SU-DHL-6 (cell line): ENCODE measurements at regions not wholly inside any gene's neighbourhood (a gene's known extent, or its start where the extent isn't known, plus 50 kb on each side); places are given as distances from the start of the nearest gene placed in this dataset.

Experiments used
- H2AFZ ChIP-seq: fragments of 200-600 bp; sonication (generic); 2 replicates; pipeline ENCODE4 v1.6.1; 2014; ENCODE audit warnings: low read depth, mild to moderate bottlenecking, moderate library complexity, mixed read lengths, antibody characterized with exemption, low read length; ENCODE audit not compliant: severe bottlenecking
- H3F3A ChIP-seq: fragments of 200-600 bp; shearing (Covaris generic); 2 replicates; pipeline ENCODE4 v1.6.0; 2016; ENCODE audit warnings: antibody characterized with exemption, mild to moderate bottlenecking; ENCODE audit not compliant: insufficient read depth
- H3K27ac ChIP-seq: fragments of 200-600 bp; sonication (generic); 2 replicates; pipeline ENCODE4 v1.5.1; 2016; ENCODE audit warnings: low read depth, mild to moderate bottlenecking, low read length, moderate library complexity, mixed read lengths
- H3K27me3 ChIP-seq: fragments of 200-600 bp; sonication (generic), shearing (Covaris generic); 2 replicates; pipeline ENCODE4 v1.6.0; 2014; ENCODE audit warnings: mild to moderate bottlenecking, low read length
- H3K36me3 ChIP-seq: fragments of 200-600 bp; sonication (generic); 2 replicates; pipeline ENCODE4 v1.6.1; 2014; ENCODE audit warnings: mild to moderate bottlenecking, low read length, mixed read lengths
- H3K4me2 ChIP-seq: fragments of 300-600, 200-600 bp; shearing (Covaris generic), sonication (generic); 2 replicates; pipeline ENCODE4 v1.6.0; 2014; ENCODE audit warnings: low read length, low read depth, mild to moderate bottlenecking; ENCODE audit not compliant: poor library complexity, severe bottlenecking
- H3K4me3 ChIP-seq: fragments of 200-600 bp; sonication (generic); 2 replicates; pipeline ENCODE4 v1.5.1; 2014; ENCODE audit warnings: antibody characterized with exemption, low read length, mild to moderate bottlenecking, mixed read lengths; ENCODE audit not compliant: insufficient read depth, poor library complexity, severe bottlenecking
- H3K79me2 ChIP-seq: fragments of 200-600 bp; sonication (generic); 2 replicates; pipeline ENCODE4 v1.6.1; 2014; ENCODE audit warnings: mild to moderate bottlenecking, low read length, moderate library complexity; ENCODE audit not compliant: insufficient read depth
- H3K9ac ChIP-seq: fragments of 200-600 bp; sonication (generic); 2 replicates; pipeline ENCODE4 v1.7.0; 2014; ENCODE audit warnings: mild to moderate bottlenecking, low read length
- H3K9me2 ChIP-seq: fragments of 200-600 bp; sonication (generic); replicated peaks from 2 replicates; pipeline ENCODE4 v1.6.1; 2014; ENCODE audit warnings: low read length; ENCODE audit not compliant: insufficient read depth
- H3K9me3 ChIP-seq: fragments of 200-600 bp; sonication (generic); 2 replicates; pipeline ENCODE4 v1.6.1; 2014; ENCODE audit warnings: low read length, mixed read lengths; ENCODE audit not compliant: insufficient read depth
- H4K20me1 ChIP-seq: fragments of 200-600 bp; sonication (generic); 2 replicates; pipeline ENCODE4 v1.6.1; 2014; ENCODE audit warnings: low read depth, mild to moderate bottlenecking, antibody characterized with exemption, low read length, moderate library complexity, mixed read lengths
- EZH2phosphoT487 ChIP-seq: fragments of 200-600 bp; sonication (generic), shearing (Covaris generic); conservative IDR thresholded peaks from 2 replicates; pipeline ENCODE4 v1.6.1; 2018; ENCODE audit warnings: mild to moderate bottlenecking, antibody characterized with exemption, low read length, moderate library complexity, mixed read lengths
- TF ChIP-seq, protein P1 (sequence below): fragments of 200-600 bp; sonication (generic); IDR thresholded peaks from one replicate; pipeline ENCODE4 v1.5.1; 2017; ENCODE audit warnings: antibody characterized with exemption, mild to moderate bottlenecking, low read length, moderate library complexity; ENCODE audit not compliant: insufficient read depth, poor library complexity, severe bottlenecking

DNA sequence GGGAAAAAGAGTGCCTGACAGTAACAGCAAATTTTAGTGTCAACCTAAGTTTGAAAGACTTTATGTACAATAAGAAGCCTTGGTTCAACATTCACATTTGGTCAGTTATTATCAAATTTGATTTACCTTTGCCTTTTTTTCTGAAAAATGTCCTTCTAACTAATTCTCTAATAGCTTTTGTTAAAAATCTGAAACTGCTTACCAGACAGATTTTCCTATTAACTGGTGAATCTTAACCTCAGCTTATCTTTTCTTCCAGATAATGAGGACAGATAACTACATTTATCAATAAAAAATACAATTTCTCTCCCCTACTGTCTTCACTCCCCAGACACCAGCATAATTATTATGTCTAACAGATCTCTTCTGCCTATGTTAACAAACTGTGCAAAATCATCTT, 988.5 kb downstream of the CDH18 start:
- Histone ChIP-seq H3K36me3 (no peaks in the 10 kb centered on the region), H3K9me3 (no peaks in the 10 kb centered on the region), H3K27me3 (no peaks in the 10 kb centered on the region), H3K27ac (no peak overlapping the region), H2AFZ (peak overlapping the region; percentile 30), H3K79me2 (no peaks in the 10 kb centered on the region), H4K20me1 (no peaks in the 10 kb centered on the region), H3F3A (no peaks in the 10 kb centered on the region), H3K4me3 (no peak overlapping the region), H3K9ac (no peak overlapping the region), H3K9me2 (no peaks in the 10 kb centered on the region), H3K4me2 (no peak overlapping the region)
- no peak for TF ChIP-seq EZH2phosphoT487
- TF ChIP-seq, protein P1, sequence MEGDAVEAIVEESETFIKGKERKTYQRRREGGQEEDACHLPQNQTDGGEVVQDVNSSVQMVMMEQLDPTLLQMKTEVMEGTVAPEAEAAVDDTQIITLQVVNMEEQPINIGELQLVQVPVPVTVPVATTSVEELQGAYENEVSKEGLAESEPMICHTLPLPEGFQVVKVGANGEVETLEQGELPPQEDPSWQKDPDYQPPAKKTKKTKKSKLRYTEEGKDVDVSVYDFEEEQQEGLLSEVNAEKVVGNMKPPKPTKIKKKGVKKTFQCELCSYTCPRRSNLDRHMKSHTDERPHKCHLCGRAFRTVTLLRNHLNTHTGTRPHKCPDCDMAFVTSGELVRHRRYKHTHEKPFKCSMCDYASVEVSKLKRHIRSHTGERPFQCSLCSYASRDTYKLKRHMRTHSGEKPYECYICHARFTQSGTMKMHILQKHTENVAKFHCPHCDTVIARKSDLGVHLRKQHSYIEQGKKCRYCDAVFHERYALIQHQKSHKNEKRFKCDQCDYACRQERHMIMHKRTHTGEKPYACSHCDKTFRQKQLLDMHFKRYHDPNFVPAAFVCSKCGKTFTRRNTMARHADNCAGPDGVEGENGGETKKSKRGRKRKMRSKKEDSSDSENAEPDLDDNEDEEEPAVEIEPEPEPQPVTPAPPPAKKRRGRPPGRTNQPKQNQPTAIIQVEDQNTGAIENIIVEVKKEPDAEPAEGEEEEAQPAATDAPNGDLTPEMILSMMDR: no peak

DNA sequence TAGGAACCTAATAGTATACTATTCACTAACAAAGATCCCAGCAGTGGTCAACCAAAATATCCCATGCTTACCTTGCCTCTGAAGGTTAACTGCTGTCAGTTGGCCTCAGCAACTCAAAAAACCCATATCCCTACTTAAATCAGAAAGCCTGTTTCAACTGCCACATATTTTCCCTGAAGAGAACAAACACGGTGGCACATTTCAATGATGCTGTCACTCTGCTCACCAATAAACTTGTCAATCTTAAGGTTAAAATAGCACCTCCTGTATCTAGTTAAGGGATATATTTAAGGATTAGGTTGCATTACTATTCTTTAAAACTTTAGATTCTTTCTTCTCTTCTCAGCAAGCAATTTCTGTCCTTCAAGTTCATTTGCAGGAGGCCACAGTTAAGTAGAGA, 986.9 kb downstream of the CDH18 start:
- Histone ChIP-seq H3K27ac (no peak overlapping the region), H3K9me3 (no peaks in the 10 kb centered on the region), H3K9ac (no peak overlapping the region), H3K4me2 (no peak overlapping the region), H4K20me1 (no peaks in the 10 kb centered on the region), H3K36me3 (no peaks in the 10 kb centered on the region), H3F3A (no peaks in the 10 kb centered on the region), H3K9me2 (no peaks in the 10 kb centered on the region), H3K27me3 (no peaks in the 10 kb centered on the region), H2AFZ (no peak overlapping the region), H3K79me2 (no peaks in the 10 kb centered on the region), H3K4me3 (no peak overlapping the region)
- TF ChIP-seq, protein P1: no peak
- TF ChIP-seq EZH2phosphoT487: no peak

DNA sequence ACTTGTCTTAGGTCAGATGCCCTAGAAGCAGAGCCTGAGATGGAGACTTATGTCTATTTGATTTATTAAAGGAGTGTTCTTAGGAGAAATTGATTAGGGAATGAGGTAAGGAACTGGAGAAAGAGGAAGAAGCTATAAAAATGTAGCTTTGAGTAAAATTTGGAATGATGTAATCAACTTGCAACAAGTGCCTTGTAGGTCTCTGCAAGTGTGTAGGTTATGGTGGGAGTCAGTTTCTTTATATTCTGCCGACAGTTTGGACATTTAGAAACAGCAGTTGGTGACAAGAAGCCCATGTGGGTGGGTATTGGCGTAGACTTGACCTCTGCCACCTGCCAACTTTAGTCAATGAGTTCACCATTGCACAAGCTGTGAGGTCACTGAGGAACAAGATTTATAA, 986.5 kb downstream of the CDH18 start:
- H3K79me2 ChIP-seq: no peaks in the 10 kb centered on the region
- no peak overlapping the region for H3K9ac ChIP-seq
- no peak overlapping the region for H3K27ac ChIP-seq
- H3K4me3 ChIP-seq: no peak overlapping the region
- no peaks in the 10 kb centered on the region for H3K27me3 ChIP-seq
- no peak overlapping the region for H3K4me2 ChIP-seq
- no peaks in the 10 kb centered on the region for H3K9me3 ChIP-seq
- no peaks in the 10 kb centered on the region for H3F3A ChIP-seq
- TF ChIP-seq, protein P1: no peak
- TF ChIP-seq EZH2phosphoT487: no peak
- no peaks in the 10 kb centered on the region for H3K9me2 ChIP-seq
- no peaks in the 10 kb centered on the region for H3K36me3 ChIP-seq
- H4K20me1 ChIP-seq: no peaks in the 10 kb centered on the region
- H2AFZ ChIP-seq: no peak overlapping the region
